Sigmoid colon (tissue), 6 donors: ENCODE measurements at regions not wholly inside any gene's neighbourhood (a gene's known extent, or its start where the extent isn't known, plus 50 kb on each side); places are given as distances from the start of the nearest gene placed in this dataset.
"Not testable (repeated sequence)": the region's sequence is repeated elsewhere in the genome, so short reads cannot be mapped to it uniquely, and the experiment has no call there.

ENCODE experiments used
- DNase-seq: peaks from one replicate; pipeline ENCODE4 v3.0.0-alpha.2; 2019
- H3K27ac ChIP-seq, 4 donors: fragments of 200-600 bp; sonication (generic); one replicate each; pipeline ENCODE4 v1.5.1; 2016 to 2019; ENCODE audit warnings: mild to moderate bottlenecking in 1 of 4
- H3K27me3 ChIP-seq, 3 donors: fragments of 200-600 bp; sonication (generic); one replicate each; pipeline ENCODE4 v1.5.1; 2019; ENCODE audit warnings: mild to moderate bottlenecking in 1 of 3
- H3K36me3 ChIP-seq, 4 donors: fragments of 200-600 bp; sonication (generic); one replicate each; pipeline ENCODE4 v1.5.1; 2016 to 2019
- H3K4me1 ChIP-seq, 4 donors: fragments of 200-600 bp; sonication (generic); one replicate each; pipeline ENCODE4 v1.5.1; 2017 to 2019
- H3K4me3 ChIP-seq, 4 donors: fragments of 200-600 bp; sonication (generic); one replicate each; pipeline ENCODE4 v1.5.1; 2017 to 2019; ENCODE audit warnings: mild to moderate bottlenecking in 2 of 4, moderate library complexity in 1 of 4
- H3K9me3 ChIP-seq, 4 donors: fragments of 200-600 bp in 3 of 4; sonication (generic) in 3 of 4; one replicate each; pipeline versions ENCODE4 v1.5.1 to v1.6.1; 2013 to 2019
- EP300 ChIP-seq, 4 donors: sonication (generic); formaldehyde crosslinking; IDR thresholded peaks; one replicate each; pipeline ENCODE4 v1.6.1; 2017; ENCODE audit warnings: antibody characterized with exemption in 4 of 4
- POLR2A ChIP-seq, 2 donors: fragments of 450-650 bp; IDR thresholded peaks; one replicate each; pipeline ENCODE4 v1.6.1; 2016; ENCODE audit warnings: antibody characterized with exemption in 2 of 2, mild to moderate bottlenecking in 2 of 2, moderate library complexity in 2 of 2
- POLR2AphosphoS5 ChIP-seq, 4 donors: sonication (generic); formaldehyde crosslinking; IDR thresholded peaks; one replicate each; pipeline ENCODE4 v1.6.1; 2017; ENCODE audit warnings: antibody characterized with exemption in 4 of 4
- WGBS, 2 donors: extraction: QIAGEN DNeasy Blood & Tissue Kit; methylation state at CpG; one replicate each; pipeline ENCODE4 v1.1.7; 2013; 5-methylcytosine and 5-hydroxymethylcytosine counted together
- intact Hi-C: fragments of 100-400 bp; cut with DNase I; formaldehyde crosslinking; loops from one replicate; pipeline ENCODE4 v1.15.1; 2023
- TF ChIP-seq, protein P1 (sequence below), 4 experiments: fragments of 450-650 bp in 3 of 4; fragments of 200-600 bp in 1 of 4; IDR thresholded peaks; one replicate each; pipeline ENCODE4 v1.5.1; 2016 to 2019; ENCODE audit warnings: antibody characterized with exemption in 4 of 4, mild to moderate bottlenecking in 3 of 4, moderate library complexity in 2 of 4
- donor health status: healthy with polysubstance abuse.
- donor health status: healthy.

DNA sequence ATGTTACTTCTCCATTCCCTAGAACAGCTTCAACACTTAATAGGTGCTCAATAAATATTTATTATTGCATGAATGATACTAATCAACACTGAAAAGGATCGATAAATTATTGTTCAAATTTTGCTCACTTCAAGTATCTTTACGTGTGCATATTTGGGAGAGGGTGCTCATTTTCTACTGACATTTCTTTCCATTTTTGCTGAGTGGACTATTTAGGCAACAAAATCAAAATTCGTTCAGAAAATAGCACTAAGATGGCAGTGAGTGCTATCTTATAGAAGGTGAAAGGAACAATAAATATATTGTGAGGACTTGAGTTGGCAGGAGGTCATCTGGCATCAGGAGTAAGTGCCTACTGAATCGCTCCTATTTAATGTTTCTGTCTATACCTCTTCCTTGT lies 501.9 kb upstream of the IRAK1BP1 start:
- intact Hi-C loops = no loop called here
- no peaks in the 10 kb centered on the region for H3K4me1 ChIP-seq
- no peaks in the 10 kb centered on the region for H3K27me3 ChIP-seq

DNA sequence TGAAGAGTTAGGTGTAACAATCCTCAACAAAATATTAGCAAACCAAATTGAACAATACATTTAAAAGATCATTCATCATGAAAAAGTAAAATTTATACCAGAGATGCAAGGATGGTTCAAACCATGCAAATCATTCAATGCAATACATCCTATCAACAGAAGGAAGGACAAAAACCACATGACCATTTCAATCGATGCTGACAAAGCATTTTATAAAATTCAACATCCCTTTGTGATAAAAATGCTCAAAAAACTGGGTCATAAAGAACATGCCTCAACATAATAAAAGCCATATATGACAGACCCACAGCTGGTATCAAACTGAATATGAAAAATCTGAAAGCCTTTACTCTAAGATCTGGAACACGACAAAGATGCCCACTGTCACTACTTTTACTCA lies 490.3 kb upstream of the IRAK1BP1 start:
- Histone ChIP-seq H3K4me3 (no peak overlapping the region), H3K9me3 (no peaks in the 10 kb centered on the region), H3K27me3 (no peaks in the 10 kb centered on the region), H3K36me3 (no peaks in the 10 kb centered on the region), H3K4me1 (no peaks in the 10 kb centered on the region), H3K27ac (no peak overlapping the region)
- intact Hi-C loops = no loop called here
- no peak for DNase-seq
- WGBS, 2 donors = 82 to 86% methylated on average over 2 of the region's 2 CpGs
- TF ChIP-seq POLR2A (IDR thresholded peaks at IDR 0.05) = no peak
- no peak for TF ChIP-seq POLR2AphosphoS5 (IDR thresholded peaks at IDR 0.05)
- no peak for TF ChIP-seq EP300 (IDR thresholded peaks at IDR 0.05)
- TF ChIP-seq, protein P1, sequence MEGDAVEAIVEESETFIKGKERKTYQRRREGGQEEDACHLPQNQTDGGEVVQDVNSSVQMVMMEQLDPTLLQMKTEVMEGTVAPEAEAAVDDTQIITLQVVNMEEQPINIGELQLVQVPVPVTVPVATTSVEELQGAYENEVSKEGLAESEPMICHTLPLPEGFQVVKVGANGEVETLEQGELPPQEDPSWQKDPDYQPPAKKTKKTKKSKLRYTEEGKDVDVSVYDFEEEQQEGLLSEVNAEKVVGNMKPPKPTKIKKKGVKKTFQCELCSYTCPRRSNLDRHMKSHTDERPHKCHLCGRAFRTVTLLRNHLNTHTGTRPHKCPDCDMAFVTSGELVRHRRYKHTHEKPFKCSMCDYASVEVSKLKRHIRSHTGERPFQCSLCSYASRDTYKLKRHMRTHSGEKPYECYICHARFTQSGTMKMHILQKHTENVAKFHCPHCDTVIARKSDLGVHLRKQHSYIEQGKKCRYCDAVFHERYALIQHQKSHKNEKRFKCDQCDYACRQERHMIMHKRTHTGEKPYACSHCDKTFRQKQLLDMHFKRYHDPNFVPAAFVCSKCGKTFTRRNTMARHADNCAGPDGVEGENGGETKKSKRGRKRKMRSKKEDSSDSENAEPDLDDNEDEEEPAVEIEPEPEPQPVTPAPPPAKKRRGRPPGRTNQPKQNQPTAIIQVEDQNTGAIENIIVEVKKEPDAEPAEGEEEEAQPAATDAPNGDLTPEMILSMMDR (IDR thresholded peaks at IDR 0.05) = no peak

More for the DNA sequence above, 501.9 kb upstream of the IRAK1BP1 start:
- Histone ChIP-seq H3K4me3 (no peak overlapping the region), H3K9me3 (no peaks in the 10 kb centered on the region), H3K27ac (no peak overlapping the region), H3K36me3 (no peaks in the 10 kb centered on the region)
- 86 to 91% methylated on average over 4 of the region's 4 CpGs for WGBS, 2 donors
- no peak for DNase-seq
- no peak for TF ChIP-seq EP300 (IDR thresholded peaks at IDR 0.05)
- no peak for TF ChIP-seq POLR2AphosphoS5 (IDR thresholded peaks at IDR 0.05)
- TF ChIP-seq, protein P1 (IDR thresholded peaks at IDR 0.05) = no peak
- TF ChIP-seq POLR2A (IDR thresholded peaks at IDR 0.05) = no peak

DNA sequence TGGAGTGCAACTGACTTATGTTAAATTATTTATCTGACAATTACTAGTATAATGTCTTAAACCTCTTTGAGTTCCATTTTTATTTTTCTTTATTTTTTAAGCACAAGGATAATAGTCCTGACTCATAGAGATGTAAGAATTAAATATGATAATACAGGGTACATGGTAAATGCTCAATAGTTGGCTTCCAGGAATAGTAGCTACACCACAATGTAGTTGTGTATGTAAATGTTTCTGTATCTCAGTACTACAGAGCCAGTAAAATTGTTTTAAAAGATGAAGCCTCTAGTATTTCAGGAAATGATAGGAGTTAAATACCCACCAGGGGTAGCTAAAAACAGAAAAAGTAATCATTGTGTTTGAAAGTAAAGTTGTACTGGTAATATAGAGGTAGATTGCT lies 487.4 kb upstream of the IRAK1BP1 start:
- no peak for TF ChIP-seq EP300 (IDR thresholded peaks at IDR 0.05)
- TF ChIP-seq POLR2AphosphoS5 (IDR thresholded peaks at IDR 0.05) = no peak
- TF ChIP-seq, protein P1 (IDR thresholded peaks at IDR 0.05) = no peak
- no peak for TF ChIP-seq POLR2A (IDR thresholded peaks at IDR 0.05)
- Histone ChIP-seq H3K4me1 (no peaks in the 10 kb centered on the region), H3K9me3 (no peaks in the 10 kb centered on the region), H3K4me3 (no peak overlapping the region), H3K27me3 (no peaks in the 10 kb centered on the region), H3K27ac (no peak overlapping the region), H3K36me3 (no peaks in the 10 kb centered on the region)
- intact Hi-C loops = no loop called here
- DNase-seq = no peak

DNA sequence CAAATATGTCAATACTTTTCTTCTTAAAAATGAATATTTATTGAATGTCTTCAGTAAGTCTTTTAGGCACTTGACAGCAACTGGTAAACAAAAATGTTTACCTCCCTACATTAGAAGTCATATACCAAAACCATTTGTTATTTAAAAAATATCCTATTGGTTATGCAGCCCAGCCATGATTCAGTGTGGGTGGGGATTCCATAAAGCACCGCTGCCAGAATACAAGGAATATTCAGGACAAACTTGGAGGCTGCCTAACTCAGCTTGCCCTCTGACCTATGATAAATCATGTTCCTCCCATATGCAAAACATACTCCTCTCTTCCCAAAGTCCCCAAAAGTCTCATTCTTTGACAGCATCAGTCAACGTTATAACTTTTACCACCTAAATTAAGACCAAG lies 486.8 kb upstream of the IRAK1BP1 start:
- H3K4me3 ChIP-seq = no peak overlapping the region
- intact Hi-C loops = no loop called here
- H3K27ac ChIP-seq = no peak overlapping the region
- 79 to 81% methylated on average over 2 of the region's 2 CpGs for WGBS, 2 donors
- TF ChIP-seq EP300 (IDR thresholded peaks at IDR 0.05) (no peak), POLR2AphosphoS5 (IDR thresholded peaks at IDR 0.05) (no peak), POLR2A (IDR thresholded peaks at IDR 0.05) (no peak)
- TF ChIP-seq, protein P1 (IDR thresholded peaks at IDR 0.05) = no peak
- no peak for DNase-seq
- no peaks in the 10 kb centered on the region for H3K27me3 ChIP-seq
- H3K4me1 ChIP-seq = no peaks in the 10 kb centered on the region
- H3K36me3 ChIP-seq = no peaks in the 10 kb centered on the region
- H3K9me3 ChIP-seq = no peaks in the 10 kb centered on the region

DNA sequence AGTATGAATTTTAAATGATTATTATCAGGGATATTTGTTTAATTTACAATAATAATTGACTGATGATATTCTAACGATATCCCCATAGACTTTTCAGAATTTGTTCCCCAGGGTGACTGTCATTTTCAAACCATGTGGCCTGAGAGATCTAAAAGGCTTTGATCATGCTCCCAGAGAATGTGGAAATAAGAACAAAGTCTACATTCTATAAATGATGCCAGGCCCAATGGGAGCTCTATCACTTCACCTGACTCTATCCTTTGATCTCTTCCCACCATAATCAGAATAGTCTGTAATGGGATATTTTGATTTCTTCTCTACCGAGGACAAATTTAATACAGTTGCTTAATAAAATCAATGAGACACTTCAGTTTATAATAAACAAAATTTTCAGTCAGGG lies 483.4 kb upstream of the IRAK1BP1 start:
- Histone ChIP-seq H3K4me1 (no peaks in the 10 kb centered on the region), H3K27me3 (no peaks in the 10 kb centered on the region), H3K27ac (no peak overlapping the region), H3K4me3 (no peak overlapping the region), H3K9me3 (no peaks in the 10 kb centered on the region), H3K36me3 (no peaks in the 10 kb centered on the region)
- no peak for DNase-seq
- TF ChIP-seq, protein P1 (IDR thresholded peaks at IDR 0.05) = no peak
- TF ChIP-seq EP300 (IDR thresholded peaks at IDR 0.05) (no peak), POLR2AphosphoS5 (IDR thresholded peaks at IDR 0.05) (no peak), POLR2A (IDR thresholded peaks at IDR 0.05) (no peak)
- intact Hi-C loops = no loop called here
- WGBS, 2 donors = 43 to 47% methylated on average over 2 of the region's 2 CpGs

DNA sequence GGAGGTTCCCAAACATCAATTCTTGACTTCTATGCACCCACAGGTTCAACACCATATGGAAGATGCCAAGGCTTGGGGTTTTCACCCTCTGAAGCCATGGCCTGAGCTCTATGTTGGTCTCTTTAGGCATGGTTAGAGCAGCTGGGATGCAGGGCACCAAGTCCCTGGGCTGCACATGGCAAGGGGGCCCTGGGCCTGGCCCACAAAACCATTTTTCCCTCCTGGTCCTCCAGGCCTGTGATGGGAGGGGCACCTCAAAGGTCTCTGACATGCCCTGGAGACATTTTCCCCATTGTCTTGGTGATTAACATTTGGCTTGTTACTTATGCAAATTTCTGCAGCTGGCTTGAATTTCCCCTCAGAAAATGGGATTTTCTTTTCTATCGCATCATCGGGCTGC lies 480.5 kb upstream of the IRAK1BP1 start:
- DNase-seq, H3K27ac ChIP-seq, H3K36me3 ChIP-seq, intact Hi-C loops, H3K4me3 ChIP-seq, H3K9me3 ChIP-seq, H3K4me1 ChIP-seq, H3K27me3 ChIP-seq: not testable (repeated sequence)
- WGBS, 2 donors = 94 to 98% methylated on average over 2 of the region's 2 CpGs
